GM19452 (cell line): ENCODE measurements at regions not wholly inside any gene's neighbourhood (a gene's known extent, or its start where the extent isn't known, plus 50 kb on each side); places are given as distances from the start of the nearest gene placed in this dataset.
A peak's percentile ranks its signal among the peaks of the same experiment; 100 is the strongest.
"Not testable (repeated sequence)": the region's sequence is repeated elsewhere in the genome, so short reads cannot be mapped to it uniquely, and the experiment has no call there.

Experiments
- ATAC-seq: cut with Tn5 transposase; IDR thresholded peaks from one replicate; pipeline ENCODE4 v1.9.1; 2021; ENCODE audit not compliant: unreplicated experiment

- no peak for ATAC-seq
These were observed 111.7 kb upstream of the SETBP1 start for GRCh38 chr18:44568986-44569385.

- ATAC-seq, result no peak
These were observed 111.2 kb upstream of the SETBP1 start for GRCh38 chr18:44569391-44570055.

GRCh38 chr18:44579028-44579702 is 101.5 kb upstream of the SETBP1 start:
- ATAC-seq, result peak; percentile 56

GRCh38 chr18:44579745-44580144 is 100.9 kb upstream of the SETBP1 start:
- no peak for ATAC-seq

GRCh38 chr18:44580159-44580558 is 100.5 kb upstream of the SETBP1 start:
- ATAC-seq, result no peak

GRCh38 chr18:44580782-44581181 is 99.9 kb upstream of the SETBP1 start:
- ATAC-seq, result not testable (repeated sequence)

GRCh38 chr18:44582456-44582855 is 98.2 kb upstream of the SETBP1 start:
- no peak for ATAC-seq

- no peak for ATAC-seq
These were observed 95.8 kb upstream of the SETBP1 start for GRCh38 chr18:44584900-44585299.

GRCh38 chr18:44586782-44587524 is 93.7 kb upstream of the SETBP1 start:
- ATAC-seq, result no peak

GRCh38 chr18:44588508-44588907 is 92.2 kb upstream of the SETBP1 start:
- ATAC-seq, result no peak

- no peak for ATAC-seq
These were observed 90.9 kb upstream of the SETBP1 start for GRCh38 chr18:44589693-44590355.

GRCh38 chr18:44590956-44591670 is 89.6 kb upstream of the SETBP1 start:
- ATAC-seq, result no peak

GRCh38 chr18:44592639-44593038 is 88.0 kb upstream of the SETBP1 start:
- no peak for ATAC-seq

GRCh38 chr18:44594799-44595467 is 85.8 kb upstream of the SETBP1 start:
- no peak for ATAC-seq

GRCh38 chr18:44597797-44598196 is 82.9 kb upstream of the SETBP1 start:
- no peak for ATAC-seq

- ATAC-seq, result no peak
These were observed 82.2 kb upstream of the SETBP1 start for GRCh38 chr18:44598514-44598913.

GRCh38 chr18:44599412-44599811 is 81.3 kb upstream of the SETBP1 start:
- no peak for ATAC-seq

- no peak for ATAC-seq
These were observed 79.2 kb upstream of the SETBP1 start for GRCh38 chr18:44601447-44601846.

- no peak for ATAC-seq
These were observed 78.3 kb upstream of the SETBP1 start for GRCh38 chr18:44602380-44602779.

- no peak for ATAC-seq
These were observed 77.8 kb upstream of the SETBP1 start for GRCh38 chr18:44602845-44603244.
